ENCODE measurements at regions not wholly inside any gene's neighbourhood (a gene's known extent, or its start where the extent isn't known, plus 50 kb on each side); places are given as distances from the start of the nearest gene placed in this dataset.
"Not testable (repeated sequence)": the region's sequence is repeated elsewhere in the genome, so short reads cannot be mapped to it uniquely, and the experiment has no call there.

GRCh38 chr14:25884657-25885056 is 713.2 kb downstream of the NOVA1 start:
- DNase-seq, result no peak

GRCh38 chr14:25882899-25883298 is 714.9 kb downstream of the NOVA1 start:
- DNase-seq, result no peak

- DNase-seq, result no peak
These were observed 722.4 kb downstream of the NOVA1 start for GRCh38 chr14:25875475-25875874.

GRCh38 chr14:25869854-25870253 is 728.0 kb downstream of the NOVA1 start:
- DNase-seq, result no peak

- DNase-seq, result no peak
These were observed 729.1 kb downstream of the NOVA1 start for GRCh38 chr14:25868521-25869314.

- DNase-seq, result no peak
These were observed 736.4 kb downstream of the NOVA1 start for GRCh38 chr14:25861406-25861805.

- DNase-seq, result peak in 4 of 56 donors; percentile 0 to 22 (median 11)
These were observed 749.2 kb downstream of the NOVA1 start for GRCh38 chr14:25848601-25849000.

GRCh38 chr14:25846246-25846645 is 751.6 kb downstream of the NOVA1 start:
- no peak for DNase-seq

- peak in 1 of 56 donors; percentile 35 for DNase-seq
These were observed 754.1 kb downstream of the NOVA1 start for GRCh38 chr14:25843481-25844470.

GRCh38 chr14:25841226-25841625 is 756.6 kb downstream of the NOVA1 start:
- no peak for DNase-seq

- no peak for DNase-seq
These were observed 760.3 kb downstream of the NOVA1 start for GRCh38 chr14:25837551-25837965.

- no peak for DNase-seq
These were observed 761.2 kb downstream of the NOVA1 start for GRCh38 chr14:25836636-25837035.

- peak in 43 of 56 donors; percentile 3 to 80 (median 21) for DNase-seq
These were observed 764.3 kb downstream of the NOVA1 start for GRCh38 chr14:25833341-25834126.

GRCh38 chr14:25832585-25832984 is 765.2 kb downstream of the NOVA1 start:
- no peak for DNase-seq

- no peak for DNase-seq
These were observed 769.3 kb downstream of the NOVA1 start for GRCh38 chr14:25828562-25828961.

- no peak for DNase-seq
These were observed 771.7 kb downstream of the NOVA1 start for GRCh38 chr14:25826105-25826504.

GRCh38 chr14:25820368-25820767 is 770.4 kb upstream of the STXBP6 start:
- peak in 2 of 56 donors; percentile 2 to 6 for DNase-seq

GRCh38 chr14:25814622-25815021 is 764.7 kb upstream of the STXBP6 start:
- not testable (repeated sequence) for DNase-seq

- DNase-seq, result no peak
These were observed 753.6 kb upstream of the STXBP6 start for GRCh38 chr14:25803386-25804018.

GRCh38 chr14:25800841-25801240 is 750.9 kb upstream of the STXBP6 start:
- no peak for DNase-seq

GRCh38 chr14:25788252-25788651 is 738.3 kb upstream of the STXBP6 start:
- no peak for DNase-seq

Data from nucleus accumbens (tissue), 56 donors.